GM18502 (cell line): ENCODE measurements at regions not wholly inside any gene's neighbourhood (a gene's known extent, or its start where the extent isn't known, plus 50 kb on each side); places are given as distances from the start of the nearest gene placed in this dataset.

Experiments
- ATAC-seq: cut with Tn5 transposase; IDR thresholded peaks from one replicate; pipeline ENCODE4 v1.9.1; 2021; ENCODE audit warnings: mild to moderate bottlenecking; ENCODE audit not compliant: unreplicated experiment, poor library complexity

DNA sequence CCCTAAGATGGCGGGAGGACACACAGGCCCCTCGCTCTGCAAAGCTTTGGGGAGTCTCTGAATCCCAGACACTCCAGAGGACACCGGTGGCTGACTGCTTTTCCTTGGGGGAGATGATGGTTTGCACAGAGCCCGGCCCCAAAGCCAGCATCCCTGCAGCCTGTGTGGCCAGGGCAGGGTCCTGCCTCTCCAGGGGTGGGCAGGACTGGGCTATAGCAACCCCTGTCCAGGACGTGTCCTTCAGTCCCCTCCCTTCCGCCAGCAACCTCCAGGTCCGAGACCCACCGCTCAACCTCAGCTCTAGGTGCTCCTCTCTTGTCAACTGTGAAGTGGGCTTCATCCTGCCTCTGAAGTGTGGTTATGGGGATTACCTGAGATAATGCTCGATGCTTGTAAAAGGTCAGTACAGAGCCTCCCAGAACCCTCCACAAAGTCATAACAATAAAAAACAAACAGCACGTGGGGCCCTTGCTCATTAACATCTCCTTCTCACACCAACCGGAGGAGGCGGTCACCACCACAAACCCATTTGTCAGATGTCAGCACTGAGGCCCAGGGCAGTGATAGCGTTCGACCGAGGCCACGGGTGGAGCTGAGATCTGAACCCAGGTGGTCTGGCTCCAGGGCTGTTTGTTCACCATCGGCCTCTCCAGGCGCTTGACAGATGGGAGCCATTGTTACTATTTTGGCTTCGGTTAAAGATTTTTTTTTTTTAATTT, 304.8 kb downstream of the IRF8 start:
- ATAC-seq: no peak

- ATAC-seq: no peak
Measured at GRCh38 chr16:86205521-86206245, 304.6 kb upstream of the FOXF1 start.

DNA sequence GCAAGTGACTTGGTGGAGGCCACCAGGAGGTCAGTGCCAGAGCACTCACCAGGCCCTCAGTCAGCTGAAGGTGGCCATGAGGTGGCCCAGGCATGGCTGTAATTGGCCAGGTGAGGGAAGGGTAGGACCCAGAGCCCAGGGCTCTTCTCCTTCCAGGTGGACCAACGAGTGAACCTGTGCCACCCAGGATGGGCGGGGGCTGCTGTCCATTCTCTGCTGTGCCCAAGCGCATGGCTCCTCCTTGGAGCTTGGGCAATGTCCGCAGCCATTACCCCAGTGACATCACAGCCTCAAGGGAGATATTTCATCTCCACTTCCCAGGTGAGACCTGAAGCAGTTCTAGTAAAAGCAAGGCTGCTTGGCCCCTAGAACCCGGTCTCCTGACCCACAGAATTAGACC, 303.0 kb upstream of the FOXF1 start:
- no peak for ATAC-seq

GRCh38 chr16:86209202-86209601, 301.1 kb upstream of the FOXF1 start:
- no peak for ATAC-seq

- no peak for ATAC-seq
Measured at GRCh38 chr16:86210403-86211193, 299.7 kb upstream of the FOXF1 start.

DNA sequence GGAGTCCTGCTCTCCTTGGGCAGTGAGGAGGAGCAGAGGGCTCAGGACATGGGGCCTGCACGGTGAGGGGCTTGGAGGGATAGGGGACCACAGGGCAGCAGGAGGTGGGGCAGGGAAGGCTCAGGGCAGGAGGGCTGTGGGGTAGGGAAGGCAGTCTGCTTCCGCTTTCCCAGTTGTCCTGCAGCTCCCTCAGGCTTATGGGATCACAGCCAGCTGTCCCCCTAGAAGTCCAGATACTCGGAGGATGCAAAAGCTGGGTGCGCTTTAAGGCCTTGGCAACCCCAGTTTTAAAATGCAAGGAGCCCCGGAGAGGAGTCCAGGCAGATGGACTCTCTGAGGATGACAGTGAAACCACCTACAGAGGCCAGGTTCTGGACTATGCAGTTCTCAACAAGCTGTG, 299.1 kb upstream of the FOXF1 start:
- ATAC-seq: no peak

DNA sequence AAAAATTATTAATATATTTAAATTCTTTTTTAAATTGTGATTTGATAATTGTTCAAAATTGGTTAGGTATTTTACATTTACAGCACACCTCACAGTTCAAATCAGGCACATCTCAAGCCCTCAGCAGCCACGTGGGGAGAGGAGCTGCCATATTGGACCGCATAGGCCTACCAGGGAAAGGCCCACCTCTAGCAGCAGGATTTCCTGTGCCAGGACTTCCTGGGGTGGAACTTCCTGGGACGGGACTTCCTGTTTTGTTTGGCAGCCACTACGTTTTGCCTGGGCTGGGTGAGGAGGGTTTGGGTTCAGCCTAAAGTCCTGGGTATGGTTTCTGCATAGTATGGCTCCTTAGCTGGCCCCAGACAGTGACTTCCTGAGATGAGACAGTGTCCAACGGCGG, 298.5 kb upstream of the FOXF1 start:
- ATAC-seq: no peak

- ATAC-seq: no peak
Measured at GRCh38 chr16:86212706-86213436, 297.5 kb upstream of the FOXF1 start.

GRCh38 chr16:86213437-86214205, 296.7 kb upstream of the FOXF1 start:
- no peak for ATAC-seq

DNA sequence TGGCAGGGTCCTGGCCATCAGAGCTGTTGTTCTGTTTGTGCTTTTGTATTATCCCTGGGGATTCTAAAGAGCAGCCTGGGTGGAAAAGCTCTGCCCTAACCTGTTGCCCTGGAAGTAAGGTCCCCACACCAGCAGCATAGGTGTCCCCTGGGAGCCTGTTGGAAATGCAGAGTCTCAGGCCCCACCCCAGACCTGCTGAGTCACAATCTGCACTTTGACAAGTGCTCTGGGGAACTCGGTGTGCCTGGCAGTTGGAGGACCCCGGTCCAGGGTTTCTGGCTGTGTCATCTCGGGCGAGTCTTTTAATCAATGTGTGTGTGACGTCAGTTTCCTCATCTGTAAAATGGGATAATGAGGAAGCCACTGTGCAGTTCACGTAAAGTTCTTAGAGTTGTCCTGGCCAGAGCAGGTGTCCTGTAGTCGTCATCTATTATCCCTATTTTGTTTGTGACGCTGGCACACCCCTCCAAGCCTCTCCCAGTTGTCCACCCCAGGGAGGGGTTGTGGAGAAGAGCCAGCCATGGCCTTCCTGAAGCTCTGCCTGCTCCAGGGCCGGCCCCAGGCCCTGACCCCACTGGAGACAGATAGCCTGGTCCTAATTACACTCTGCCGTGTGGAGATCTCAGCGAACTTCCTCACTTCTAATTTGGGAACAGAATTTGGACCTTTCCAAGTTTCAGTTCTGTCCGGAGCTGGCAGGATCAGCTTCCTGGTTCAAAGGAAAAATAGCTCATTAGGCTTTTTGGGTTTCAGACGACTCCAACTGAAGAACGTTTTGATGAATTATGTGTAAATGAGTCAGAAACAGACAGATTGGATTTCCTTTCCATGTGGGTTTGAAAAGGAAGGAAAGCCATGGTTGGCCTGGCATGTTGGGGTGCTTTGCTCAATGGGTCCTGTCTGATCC, 295.7 kb upstream of the FOXF1 start:
- ATAC-seq: no peak

DNA sequence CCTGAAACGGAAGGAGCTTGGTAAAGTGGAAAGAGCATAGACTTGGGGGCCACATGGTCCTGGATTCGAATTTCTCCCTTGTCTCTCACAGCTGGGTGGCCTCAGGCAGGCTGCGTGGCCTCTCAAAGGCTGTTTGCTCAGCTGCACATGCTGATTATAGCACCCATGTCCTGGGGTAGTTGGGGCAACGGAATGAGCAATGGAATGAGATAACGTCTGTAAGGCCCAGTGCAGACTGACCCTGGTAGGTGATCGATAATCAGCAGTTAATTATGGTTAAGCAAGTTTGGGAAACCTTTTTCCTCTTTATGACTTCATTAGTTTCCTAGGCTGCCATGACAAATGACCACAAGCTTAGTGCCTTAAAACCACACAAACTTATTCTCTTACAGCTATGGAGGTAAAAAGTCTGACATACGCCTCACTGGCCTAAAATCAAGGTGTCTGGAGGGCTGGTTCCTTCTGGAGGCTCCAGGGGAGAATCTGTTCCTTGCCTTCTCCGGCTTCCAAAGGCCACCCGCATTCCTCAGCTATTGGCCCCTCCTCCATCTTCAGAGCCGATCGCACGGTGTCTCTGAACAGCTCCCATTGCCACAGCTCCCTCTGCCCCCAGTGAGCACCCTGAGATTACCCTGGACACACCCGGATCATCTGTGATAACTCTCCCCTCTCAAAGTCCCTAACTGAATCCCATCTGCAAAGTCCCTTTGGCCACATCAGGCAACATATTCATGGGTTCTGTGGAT, 294.9 kb upstream of the FOXF1 start:
- no peak for ATAC-seq

- ATAC-seq: no peak
Measured at GRCh38 chr16:86215979-86216585, 294.2 kb upstream of the FOXF1 start.

- no peak for ATAC-seq
Measured at GRCh38 chr16:86216591-86216990, 293.7 kb upstream of the FOXF1 start.

GRCh38 chr16:86217001-86217890, 293.1 kb upstream of the FOXF1 start:
- ATAC-seq: no peak

GRCh38 chr16:86217891-86218270, 292.4 kb upstream of the FOXF1 start:
- no peak for ATAC-seq

GRCh38 chr16:86218479-86219170, 291.7 kb upstream of the FOXF1 start:
- ATAC-seq: no peak
